ENCODE measurements at regions not wholly inside any gene's neighbourhood (a gene's known extent, or its start where the extent isn't known, plus 50 kb on each side); places are given as distances from the start of the nearest gene placed in this dataset.
"Not testable (repeated sequence)": the region's sequence is repeated elsewhere in the genome, so short reads cannot be mapped to it uniquely, and the experiment has no call there.

GRCh38 chr11:101224221-101224620 lies 94.6 kb upstream of the PGR start:
- Histone ChIP-seq H3K9me3 (ENCODE audit: low read length) (peaks cover 4% of the 10 kb centered on the region), H3F3A (ENCODE audit: insufficient read depth, low read length, poor library complexity, severe bottlenecking) (no peaks in the 10 kb centered on the region), H3K27ac (ENCODE audit: low read length) (no peak overlapping the region), H2AFZ (ENCODE audit: low read depth, low read length) (no peak overlapping the region), H3K4me3 (ENCODE audit: low read length) (no peak overlapping the region), H3K4me2 (ENCODE audit: low read length) (no peak overlapping the region), H4K20me1 (ENCODE audit: insufficient read depth) (no peaks in the 10 kb centered on the region), H3K9ac (ENCODE audit: low read length) (no peak overlapping the region), H3K9me2 (ENCODE audit: insufficient read depth, low read length) (no peaks in the 10 kb centered on the region), H3K27me3 (ENCODE audit: insufficient read depth, low read depth, low read length) (no peaks in the 10 kb centered on the region), H3K36me3 (ENCODE audit: insufficient read depth, low read length) (no peaks in the 10 kb centered on the region), H3K79me2 (replicated peaks; ENCODE audit: insufficient read depth, low read length) (no peaks in the 10 kb centered on the region)
- no peak for TF ChIP-seq RAD21 (conservative IDR thresholded peaks at IDR 0.05)
- TF ChIP-seq SMC3 (conservative IDR thresholded peaks at IDR 0.05; ENCODE audit: poor library complexity): no peak
- no peak for TF ChIP-seq POLR2AphosphoS5 (IDR thresholded peaks at IDR 0.05)
- no peak for TF ChIP-seq REST (IDR thresholded peaks at IDR 0.05; ENCODE audit: borderline replicate concordance)
- no peak for TF ChIP-seq MXI1 (conservative IDR thresholded peaks at IDR 0.05; ENCODE audit: poor library complexity, severe bottlenecking)
- TF ChIP-seq EP300 (conservative IDR thresholded peaks at IDR 0.05; ENCODE audit: poor library complexity, severe bottlenecking): no peak
- no peak for TF ChIP-seq TAF1 (IDR thresholded peaks at IDR 0.05; ENCODE audit: low read depth)

GRCh38 chr11:101218091-101218490 lies 88.5 kb upstream of the PGR start:
- not testable (repeated sequence) for H3K9ac ChIP-seq (ENCODE audit: low read length); H2AFZ ChIP-seq (ENCODE audit: low read depth, low read length); H3K27ac ChIP-seq (ENCODE audit: low read length); H3K36me3 ChIP-seq (ENCODE audit: insufficient read depth, low read length); H3K79me2 ChIP-seq (replicated peaks; ENCODE audit: insufficient read depth, low read length); H3K4me2 ChIP-seq (ENCODE audit: low read length); H3K9me3 ChIP-seq (ENCODE audit: low read length); H3K27me3 ChIP-seq (ENCODE audit: insufficient read depth, low read depth, low read length); H4K20me1 ChIP-seq (ENCODE audit: insufficient read depth); H3K4me3 ChIP-seq (ENCODE audit: low read length); H3F3A ChIP-seq (ENCODE audit: insufficient read depth, low read length, poor library complexity, severe bottlenecking); H3K9me2 ChIP-seq (ENCODE audit: insufficient read depth, low read length)

GRCh38 chr11:101216091-101216490 lies 86.5 kb upstream of the PGR start:
- not testable (repeated sequence) for H3K9ac ChIP-seq (ENCODE audit: low read length); H3K27me3 ChIP-seq (ENCODE audit: insufficient read depth, low read depth, low read length); H3K4me3 ChIP-seq (ENCODE audit: low read length); H3K27ac ChIP-seq (ENCODE audit: low read length); H4K20me1 ChIP-seq (ENCODE audit: insufficient read depth); H2AFZ ChIP-seq (ENCODE audit: low read depth, low read length); H3K9me2 ChIP-seq (ENCODE audit: insufficient read depth, low read length); H3K79me2 ChIP-seq (replicated peaks; ENCODE audit: insufficient read depth, low read length); H3F3A ChIP-seq (ENCODE audit: insufficient read depth, low read length, poor library complexity, severe bottlenecking); H3K9me3 ChIP-seq (ENCODE audit: low read length); H3K36me3 ChIP-seq (ENCODE audit: insufficient read depth, low read length); H3K4me2 ChIP-seq (ENCODE audit: low read length)

- no peaks in the 10 kb centered on the region for H3K27me3 ChIP-seq (ENCODE audit: insufficient read depth, low read depth, low read length)
- H3K9me3 ChIP-seq (ENCODE audit: low read length): no peaks in the 10 kb centered on the region
- no peak overlapping the region for H3K9ac ChIP-seq (ENCODE audit: low read length)
- no peaks in the 10 kb centered on the region for H3K79me2 ChIP-seq (replicated peaks; ENCODE audit: insufficient read depth, low read length)
- no peak for TF ChIP-seq EP300 (conservative IDR thresholded peaks at IDR 0.05; ENCODE audit: poor library complexity, severe bottlenecking)
- TF ChIP-seq POLR2AphosphoS5 (IDR thresholded peaks at IDR 0.05): no peak
- TF ChIP-seq MXI1 (conservative IDR thresholded peaks at IDR 0.05; ENCODE audit: poor library complexity, severe bottlenecking): no peak
- TF ChIP-seq RAD21 (conservative IDR thresholded peaks at IDR 0.05): no peak
- no peak for TF ChIP-seq EZH2 (IDR thresholded peaks at IDR 0.05; ENCODE audit: borderline replicate concordance, insufficient read depth, low read length, poor library complexity, severe bottlenecking)
- no peak for TF ChIP-seq SMC3 (conservative IDR thresholded peaks at IDR 0.05; ENCODE audit: poor library complexity)
- no peak for TF ChIP-seq CTCF (IDR thresholded peaks at IDR 0.05; ENCODE audit: poor library complexity, severe bottlenecking)
- TF ChIP-seq TAF1 (IDR thresholded peaks at IDR 0.05; ENCODE audit: low read depth): no peak
- no peak for TF ChIP-seq REST (IDR thresholded peaks at IDR 0.05; ENCODE audit: borderline replicate concordance)
- H3K4me2 ChIP-seq (ENCODE audit: low read length): no peak overlapping the region
- no peak overlapping the region for H3K27ac ChIP-seq (ENCODE audit: low read length)
- no peak overlapping the region for H2AFZ ChIP-seq (ENCODE audit: low read depth, low read length)
- no peaks in the 10 kb centered on the region for H3K36me3 ChIP-seq (ENCODE audit: insufficient read depth, low read length)
- H4K20me1 ChIP-seq (ENCODE audit: insufficient read depth): no peaks in the 10 kb centered on the region
- no peak overlapping the region for H3K4me3 ChIP-seq (ENCODE audit: low read length)
- H3K9me2 ChIP-seq (ENCODE audit: insufficient read depth, low read length): no peaks in the 10 kb centered on the region
- no peaks in the 10 kb centered on the region for H3F3A ChIP-seq (ENCODE audit: insufficient read depth, low read length, poor library complexity, severe bottlenecking)
Observed at GRCh38 chr11:101215069-101215468, 85.5 kb upstream of the PGR start.

Measured in neural cell (in vitro differentiated cells).